ENCODE measurements at regions not wholly inside any gene's neighbourhood (a gene's known extent, or its start where the extent isn't known, plus 50 kb on each side); places are given as distances from the start of the nearest gene placed in this dataset.

DNA sequence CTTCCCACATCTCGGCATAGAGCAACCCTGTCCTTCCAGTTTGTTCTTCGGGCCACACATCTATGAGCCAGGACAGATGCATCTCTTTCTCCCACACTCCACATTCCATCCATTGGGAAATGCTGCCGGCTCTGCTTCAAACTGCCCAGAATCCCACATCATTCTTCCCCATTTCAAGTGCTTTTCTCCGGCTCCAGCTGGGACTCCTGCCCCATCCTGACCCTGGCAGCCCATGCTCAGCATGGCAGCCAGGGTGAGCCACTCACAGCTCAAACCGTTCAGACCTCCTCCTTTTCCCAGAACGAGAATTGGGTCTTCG, 132.8 kb upstream of the SDK2 start:
- Mint-ChIP-seq H3K9me3 (no peaks in the 10 kb centered on the region), H3K4me3 (no peak overlapping the region), H3K4me1 (ENCODE audit: low read depth) (peaks cover 6% of the 10 kb centered on the region), H3K36me3 (ENCODE audit: low read depth) (no peaks in the 10 kb centered on the region), H3K27ac (no peak overlapping the region), H3K27me3 (no peaks in the 10 kb centered on the region)
- intact Hi-C loops (cut with DNase I, micrococcal nuclease): no loop called here
- H3K27ac ChIP-seq (ENCODE audit: low read depth in 1 of 2, low read length in 2 of 2): no peak overlapping the region
- no peaks in the 10 kb centered on the region for H3K27me3 ChIP-seq (ENCODE audit: control insufficient read depth in 1 of 2, insufficient read depth in 2 of 2, low read length in 2 of 2)
- DNase-seq (no peak), ATAC-seq (ENCODE audit: poor library complexity) (no peak)
- H3K4me3 ChIP-seq (ENCODE audit: low read length): no peak overlapping the region
- TF ChIP-seq, protein P1, sequence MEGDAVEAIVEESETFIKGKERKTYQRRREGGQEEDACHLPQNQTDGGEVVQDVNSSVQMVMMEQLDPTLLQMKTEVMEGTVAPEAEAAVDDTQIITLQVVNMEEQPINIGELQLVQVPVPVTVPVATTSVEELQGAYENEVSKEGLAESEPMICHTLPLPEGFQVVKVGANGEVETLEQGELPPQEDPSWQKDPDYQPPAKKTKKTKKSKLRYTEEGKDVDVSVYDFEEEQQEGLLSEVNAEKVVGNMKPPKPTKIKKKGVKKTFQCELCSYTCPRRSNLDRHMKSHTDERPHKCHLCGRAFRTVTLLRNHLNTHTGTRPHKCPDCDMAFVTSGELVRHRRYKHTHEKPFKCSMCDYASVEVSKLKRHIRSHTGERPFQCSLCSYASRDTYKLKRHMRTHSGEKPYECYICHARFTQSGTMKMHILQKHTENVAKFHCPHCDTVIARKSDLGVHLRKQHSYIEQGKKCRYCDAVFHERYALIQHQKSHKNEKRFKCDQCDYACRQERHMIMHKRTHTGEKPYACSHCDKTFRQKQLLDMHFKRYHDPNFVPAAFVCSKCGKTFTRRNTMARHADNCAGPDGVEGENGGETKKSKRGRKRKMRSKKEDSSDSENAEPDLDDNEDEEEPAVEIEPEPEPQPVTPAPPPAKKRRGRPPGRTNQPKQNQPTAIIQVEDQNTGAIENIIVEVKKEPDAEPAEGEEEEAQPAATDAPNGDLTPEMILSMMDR (IDR thresholded peaks at IDR 0.05): no peak
- ChIA-PET POLR2A (no interaction called here), CTCF (no interaction called here)
- no peaks in the 10 kb centered on the region for H3K36me3 ChIP-seq (ENCODE audit: insufficient read depth, low read length)
- peaks cover 0 to 4% of the 10 kb centered on the region in 2 experiments for H3K9me3 ChIP-seq (ENCODE audit: control insufficient read depth in 1 of 2, insufficient read depth in 1 of 2, low read length in 2 of 2)
- no peaks in the 10 kb centered on the region for H3K4me1 ChIP-seq (ENCODE audit: insufficient read depth, low read length)

DNA sequence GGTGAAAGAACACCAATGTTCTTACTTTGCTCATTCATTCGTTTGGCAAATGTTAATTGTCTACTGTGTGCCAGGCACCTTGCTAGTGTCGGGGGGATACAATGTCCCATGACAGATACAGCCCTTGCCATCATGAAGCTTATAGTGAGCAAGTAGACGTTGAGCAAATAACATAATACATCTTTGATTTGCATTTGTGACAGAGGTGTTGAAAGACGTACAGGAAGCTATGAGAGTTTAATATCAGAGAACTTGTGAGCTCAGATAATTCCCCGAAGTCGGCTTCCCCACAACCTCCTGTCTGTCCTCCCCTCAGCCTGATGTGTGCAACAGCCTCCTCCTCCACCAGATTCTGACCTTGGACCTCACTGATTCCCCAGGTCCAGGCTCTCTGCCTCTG, 138.0 kb upstream of the SDK2 start:
- H3K4me1 Mint-ChIP-seq (ENCODE audit: low read depth): peaks cover 16% of the 10 kb centered on the region
- ChIA-PET CTCF (no interaction called here), POLR2A (interaction anchor here (1.1 to 1.4 kb wide), 2 partner anchors 18 to 43 kb away, joined by 3 read pairs; no protein-coding TSS in a partner anchor)
- TF ChIP-seq, protein P1 (IDR thresholded peaks at IDR 0.05): no peak
- H3K9me3 ChIP-seq (ENCODE audit: control insufficient read depth in 1 of 2, insufficient read depth in 1 of 2, low read length in 2 of 2): peaks cover 0 to 3% of the 10 kb centered on the region in 2 experiments
- H3K36me3 Mint-ChIP-seq (ENCODE audit: low read depth): no peaks in the 10 kb centered on the region
- H3K36me3 ChIP-seq (ENCODE audit: insufficient read depth, low read length): no peaks in the 10 kb centered on the region
- ATAC-seq (ENCODE audit: poor library complexity) (peak; percentile 66), DNase-seq (no peak)
- H3K4me3 Mint-ChIP-seq: no peak overlapping the region
- intact Hi-C loops (cut with DNase I, micrococcal nuclease): no loop called here
- H3K9me3 Mint-ChIP-seq: no peaks in the 10 kb centered on the region
- no peak overlapping the region for H3K27ac ChIP-seq (ENCODE audit: low read depth in 1 of 2, low read length in 2 of 2)
- H3K27me3 Mint-ChIP-seq: no peaks in the 10 kb centered on the region
- no peaks in the 10 kb centered on the region for H3K4me1 ChIP-seq (ENCODE audit: insufficient read depth, low read length)
- H3K27ac Mint-ChIP-seq: peak overlapping the region; percentile 64
- peaks cover 0 to 4% of the 10 kb centered on the region in 2 experiments for H3K27me3 ChIP-seq (ENCODE audit: control insufficient read depth in 1 of 2, insufficient read depth in 2 of 2, low read length in 2 of 2)
- H3K4me3 ChIP-seq (ENCODE audit: low read length): no peak overlapping the region

DNA sequence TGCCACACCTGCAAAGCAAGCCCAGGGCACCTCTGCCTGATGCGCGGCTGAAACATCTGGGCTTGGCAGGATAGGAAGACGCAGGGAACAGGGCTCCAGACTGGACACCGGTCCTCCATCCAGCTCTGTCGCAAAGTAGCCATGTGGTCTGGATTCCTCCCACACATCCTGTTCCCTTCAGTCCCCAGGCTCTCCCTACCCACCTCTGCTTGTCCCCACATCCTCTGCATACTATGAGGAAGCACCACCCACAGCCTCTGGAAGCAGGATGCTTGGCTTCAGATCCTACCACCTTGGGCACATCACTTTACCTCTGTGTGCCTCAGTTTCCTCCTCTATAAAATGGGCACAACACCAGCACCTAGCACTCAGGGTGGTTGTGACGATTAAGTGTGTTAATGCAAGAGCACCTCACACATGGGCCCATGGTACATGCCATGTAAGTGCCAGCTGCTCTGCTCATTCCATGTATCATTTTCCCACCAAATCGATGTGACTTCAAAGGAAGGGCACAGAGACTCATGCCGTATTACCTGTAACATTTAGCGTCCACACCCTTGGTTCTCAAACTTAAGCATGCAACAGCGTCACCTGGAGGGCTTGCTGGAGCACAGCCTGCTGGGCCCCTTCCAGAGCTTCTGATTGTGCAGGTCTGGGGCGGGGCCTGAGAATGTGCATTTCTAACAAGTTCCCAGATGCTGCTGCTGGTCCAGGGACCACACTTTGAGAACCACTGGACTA, 138.6 kb upstream of the SDK2 start:
- intact Hi-C loops (cut with DNase I, micrococcal nuclease): no loop called here
- ATAC-seq (ENCODE audit: poor library complexity) (no peak), DNase-seq (peak in 3 of 14 experiments; percentile 4 to 18 (median 6))
- H3K4me1 ChIP-seq (ENCODE audit: insufficient read depth, low read length): no peaks in the 10 kb centered on the region
- H3K9me3 ChIP-seq (ENCODE audit: control insufficient read depth in 1 of 2, insufficient read depth in 1 of 2, low read length in 2 of 2): no peaks in the 10 kb centered on the region
- peaks cover 3% of the 10 kb centered on the region for H3K27me3 Mint-ChIP-seq
- H3K9me3 Mint-ChIP-seq: no peaks in the 10 kb centered on the region
- no peak overlapping the region for H3K4me3 Mint-ChIP-seq
- H3K36me3 ChIP-seq (ENCODE audit: insufficient read depth, low read length): no peaks in the 10 kb centered on the region
- H3K27ac ChIP-seq (ENCODE audit: low read depth in 1 of 2, low read length in 2 of 2): no peak overlapping the region
- TF ChIP-seq, protein P1 (IDR thresholded peaks at IDR 0.05): no peak
- H3K4me1 Mint-ChIP-seq (ENCODE audit: low read depth): peaks cover 16% of the 10 kb centered on the region
- CTCF ChIA-PET: no interaction called here
- no peaks in the 10 kb centered on the region for H3K36me3 Mint-ChIP-seq (ENCODE audit: low read depth)
- H3K27ac Mint-ChIP-seq: no peak overlapping the region
- H3K4me3 ChIP-seq (ENCODE audit: low read length): no peak overlapping the region
- H3K27me3 ChIP-seq (ENCODE audit: control insufficient read depth in 1 of 2, insufficient read depth in 2 of 2, low read length in 2 of 2): peaks cover 0 to 4% of the 10 kb centered on the region in 2 experiments
- POLR2A ChIA-PET: interaction anchor here (1.1 kb wide), 1 partner anchor 43 kb away, joined by 3 read pairs; no protein-coding TSS in a partner anchor

Data from CD4-positive, alpha-beta T cell (primary cell).